GM12878 (cell line): ENCODE measurements at regions not wholly inside any gene's neighbourhood (a gene's known extent, or its start where the extent isn't known, plus 50 kb on each side); places are given as distances from the start of the nearest gene placed in this dataset.

Source experiments
- ATAC-seq: fragments of 200-7000 bp; cut with Tn5 transposase; 3 replicates; pipeline ENCODE4 v1.9.1; 2020; ENCODE audit warnings: mild to moderate bottlenecking, moderate library complexity
- BruUV-seq: library from RNA; stranded (reverse); fragments of 400-500 nt; replicated peaks from 2 replicates; lab custom pipeline; 2021; lab: Mats Ljungman, UMichigan
- CTCF ChIA-PET: fragments of 300-600 bp; sonication (Branson Sonifier 250); formaldehyde crosslinking; extraction: SDS; loops from one replicate; lab custom pipeline; 2021; ENCODE audit warnings: inconsistent platforms; lab: Yijun Ruan, JAX
- POLR2A ChIA-PET: fragments of 350-600 bp; formaldehyde crosslinking; extraction: SDS; loops from one replicate; lab custom pipeline; 2021; ENCODE audit warnings: inconsistent platforms; lab: Charles Lee
- RAD21 ChIA-PET: fragments of 300-600 bp; sonication (Branson Sonifier 250); formaldehyde crosslinking; loops from one replicate; lab custom pipeline; 2023; ENCODE audit warnings: antibody characterized with exemption; ENCODE audit not compliant: unreplicated experiment; lab: Charles Lee
- SMC1A ChIA-PET: fragments of 300-600 bp; sonication (Branson Sonifier 250); formaldehyde crosslinking; loops from one replicate; lab custom pipeline; 2023; ENCODE audit not compliant: unreplicated experiment, uncharacterized antibody; lab: Charles Lee
- DNase-seq: peaks from one replicate; pipeline ENCODE4 v3.0.0-alpha.2; 2011; ENCODE audit warnings: low read depth, low spot score
- FAIRE-seq: peaks from 3 replicates; lab custom pipeline; 2011; peaks lifted over from hg19 to GRCh38; lab: Jason Lieb, UNC
- H2AFZ ChIP-seq: 2 replicates; pipeline ENCODE4 v1.6.0; 2011; ENCODE audit warnings: low read depth, low read length, control low read depth; ENCODE audit not compliant: control insufficient read depth
- H3K27ac ChIP-seq: 2 replicates; pipeline ENCODE4 v1.5.1; 2011; ENCODE audit warnings: control low read depth; ENCODE audit not compliant: control insufficient read depth, insufficient read depth
- H3K27me3 ChIP-seq, 2 experiments: replicated peaks in 1 of 2; 2 replicates each; pipeline versions ENCODE4 v1.6.0 to v1.6.1; 2011; ENCODE audit warnings: low read length in 1 of 2; ENCODE audit not compliant: control insufficient read depth in 2 of 2, insufficient read depth in 2 of 2
- H3K36me3 ChIP-seq, 2 experiments: 2 replicates each; pipeline ENCODE4 v1.5.1; 2011; ENCODE audit warnings: low read length in 1 of 2; ENCODE audit not compliant: control insufficient read depth in 2 of 2, insufficient read depth in 2 of 2
- H3K4me1 ChIP-seq: 2 replicates; pipeline ENCODE4 v1.6.1; 2011; ENCODE audit warnings: mild to moderate bottlenecking, low read length, moderate library complexity, mixed read lengths; ENCODE audit not compliant: control insufficient read depth, insufficient read depth
- H3K4me2 ChIP-seq: 2 replicates; pipeline ENCODE4 v1.6.0; 2011; ENCODE audit warnings: control low read depth; ENCODE audit not compliant: control insufficient read depth, insufficient read depth
- H3K4me3 ChIP-seq: fragments of 200-600 bp; sonication (generic); 2 replicates; pipeline ENCODE4 v1.5.1; 2016
- H3K79me2 ChIP-seq: 2 replicates; pipeline ENCODE4 v1.6.0; 2011; ENCODE audit warnings: low read length; ENCODE audit not compliant: control insufficient read depth, insufficient read depth
- H3K9ac ChIP-seq: 2 replicates; pipeline ENCODE4 v1.8.0; 2011; ENCODE audit warnings: low read length, control low read depth, mixed read lengths; ENCODE audit not compliant: control insufficient read depth, insufficient read depth
- H3K9me3 ChIP-seq: replicated peaks from 3 replicates; pipeline ENCODE4 v1.5.1; 2011; ENCODE audit warnings: mild to moderate bottlenecking, low read length; ENCODE audit not compliant: control insufficient read depth, insufficient read depth
- H4K20me1 ChIP-seq: 2 replicates; pipeline ENCODE4 v1.6.0; 2011; ENCODE audit not compliant: control insufficient read depth, insufficient read depth
- ATF7 ChIP-seq: fragments of 450-650 bp; IDR thresholded peaks from 2 replicates; pipeline ENCODE4 v1.6.1; 2016; ENCODE audit warnings: low read depth, mild to moderate bottlenecking
- EGR1 ChIP-seq, 2 experiments: IDR thresholded peaks; 1 replicate in 1 of 2; 2 replicates in 1 of 2; pipeline ENCODE4 v1.6.1; 2011 to 2012; ENCODE audit warnings: low read depth in 2 of 2, low read length in 2 of 2, borderline replicate concordance in 1 of 2, mild to moderate bottlenecking in 1 of 2, moderate library complexity in 1 of 2
- IRF5 ChIP-seq: fragments of 450-650 bp; IDR thresholded peaks from 2 replicates; pipeline ENCODE4 v1.6.1; 2017; ENCODE audit warnings: borderline replicate concordance
- KDM1A ChIP-seq: fragments of 200-600 bp; sonication (generic); IDR thresholded peaks from 2 replicates; pipeline ENCODE4 v1.6.1; 2016; ENCODE audit warnings: borderline replicate concordance
- MTA3 ChIP-seq: IDR thresholded peaks from 2 replicates; pipeline ENCODE4 v1.6.1; 2012; ENCODE audit warnings: low read length, inconsistent platforms, borderline replicate concordance
- NFYA ChIP-seq: IDR thresholded peaks from 2 replicates; pipeline ENCODE4 v1.6.1; 2011; ENCODE audit warnings: low read depth, mild to moderate bottlenecking, low read length, improper control_type of control experiment, borderline replicate concordance
- POLR2A ChIP-seq: IDR thresholded peaks from 2 replicates; pipeline ENCODE4 v1.6.1; 2011; ENCODE audit warnings: low read depth, mild to moderate bottlenecking, low read length
- RCOR1 ChIP-seq: conservative IDR thresholded peaks from 2 replicates; pipeline ENCODE4 v1.6.1; 2012; ENCODE audit warnings: low read depth, low read length, improper control_type of control experiment
- RUNX3 ChIP-seq: IDR thresholded peaks from 2 replicates; pipeline ENCODE4 v1.6.1; 2012; ENCODE audit warnings: low read length, inconsistent platforms
- USF1 ChIP-seq: IDR thresholded peaks from 2 replicates; pipeline ENCODE4 v1.6.1; 2011; ENCODE audit warnings: borderline replicate concordance, low read depth, mild to moderate bottlenecking, moderate library complexity, mixed read lengths, low read length; ENCODE audit not compliant: insufficient read depth; ENCODE audit errors: extremely low read length
- WGBS: methylation state at CpG from one replicate; pipeline ENCODE4 v1.1.6; 2016; ENCODE audit warnings: low lambda C conversion rate; ENCODE audit not compliant: insufficient replicate concordance, insufficient coverage; ENCODE audit errors: missing lambda C conversion rate; 5-methylcytosine and 5-hydroxymethylcytosine counted together
- in situ Hi-C: fragments of 300-500 bp; cut with MboI; formaldehyde crosslinking; loops from 9 replicates; pipeline ENCODE4 v1.14.3; 2018; ENCODE audit warnings: mixed read lengths
- intact Hi-C: fragments of 100-400 bp; cut with micrococcal nuclease; formaldehyde crosslinking; loops from one replicate; pipeline ENCODE4 v1.14.2; 2022; ENCODE audit not compliant: unreplicated experiment
- TF ChIP-seq, protein P1 (sequence below): fragments of 450-650 bp; IDR thresholded peaks from 2 replicates; pipeline ENCODE4 v1.6.1; 2016; ENCODE audit warnings: mild to moderate bottlenecking
- TF ChIP-seq, protein P2 (sequence below): fragments of 450-650 bp; IDR thresholded peaks from 2 replicates; pipeline ENCODE4 v1.6.1; 2017; ENCODE audit warnings: low read depth, mild to moderate bottlenecking, moderate library complexity
- TF ChIP-seq, protein P3 (sequence below): fragments of 150-350 bp; IDR thresholded peaks from 2 replicates; pipeline ENCODE4 v1.6.1; 2016; ENCODE audit warnings: low read depth, low read length

- Histone ChIP-seq H4K20me1 (no peaks in the 10 kb centered on the region), H3K9me3 (no peaks in the 10 kb centered on the region; the same call in 2 of the 3 replicates), H3K9ac (no peak overlapping the region), H3K36me3 (no peaks in the 10 kb centered on the region), H3K4me3 (no peak overlapping the region), H3K4me2 (no peak overlapping the region), H3K27me3 (no peaks in the 10 kb centered on the region), H3K79me2 (no peaks in the 10 kb centered on the region), H3K4me1 (no peaks in the 10 kb centered on the region), H2AFZ (no peak overlapping the region), H3K27ac (no peak overlapping the region)
- WGBS: 0% methylated on average over 1 of the region's 1 CpG
- CTCF ChIA-PET: no interaction called here
- intact Hi-C loops (no loop called here), in situ Hi-C loops (no loop called here)
- SMC1A ChIA-PET: no interaction called here
- no peak for FAIRE-seq
- BruUV-seq: no TSS peak
- DNase-seq: no peak
- no peak for ATAC-seq
- RAD21 ChIA-PET: no interaction called here
- TF ChIP-seq, protein P1, sequence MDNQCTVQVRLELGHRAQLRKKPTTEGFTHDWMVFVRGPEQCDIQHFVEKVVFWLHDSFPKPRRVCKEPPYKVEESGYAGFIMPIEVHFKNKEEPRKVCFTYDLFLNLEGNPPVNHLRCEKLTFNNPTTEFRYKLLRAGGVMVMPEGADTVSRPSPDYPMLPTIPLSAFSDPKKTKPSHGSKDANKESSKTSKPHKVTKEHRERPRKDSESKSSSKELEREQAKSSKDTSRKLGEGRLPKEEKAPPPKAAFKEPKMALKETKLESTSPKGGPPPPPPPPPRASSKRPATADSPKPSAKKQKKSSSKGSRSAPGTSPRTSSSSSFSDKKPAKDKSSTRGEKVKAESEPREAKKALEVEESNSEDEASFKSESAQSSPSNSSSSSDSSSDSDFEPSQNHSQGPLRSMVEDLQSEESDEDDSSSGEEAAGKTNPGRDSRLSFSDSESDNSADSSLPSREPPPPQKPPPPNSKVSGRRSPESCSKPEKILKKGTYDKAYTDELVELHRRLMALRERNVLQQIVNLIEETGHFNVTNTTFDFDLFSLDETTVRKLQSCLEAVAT: no peak
- TF ChIP-seq IRF5: no peak
- TF ChIP-seq POLR2A: no peak
- TF ChIP-seq, protein P2, sequence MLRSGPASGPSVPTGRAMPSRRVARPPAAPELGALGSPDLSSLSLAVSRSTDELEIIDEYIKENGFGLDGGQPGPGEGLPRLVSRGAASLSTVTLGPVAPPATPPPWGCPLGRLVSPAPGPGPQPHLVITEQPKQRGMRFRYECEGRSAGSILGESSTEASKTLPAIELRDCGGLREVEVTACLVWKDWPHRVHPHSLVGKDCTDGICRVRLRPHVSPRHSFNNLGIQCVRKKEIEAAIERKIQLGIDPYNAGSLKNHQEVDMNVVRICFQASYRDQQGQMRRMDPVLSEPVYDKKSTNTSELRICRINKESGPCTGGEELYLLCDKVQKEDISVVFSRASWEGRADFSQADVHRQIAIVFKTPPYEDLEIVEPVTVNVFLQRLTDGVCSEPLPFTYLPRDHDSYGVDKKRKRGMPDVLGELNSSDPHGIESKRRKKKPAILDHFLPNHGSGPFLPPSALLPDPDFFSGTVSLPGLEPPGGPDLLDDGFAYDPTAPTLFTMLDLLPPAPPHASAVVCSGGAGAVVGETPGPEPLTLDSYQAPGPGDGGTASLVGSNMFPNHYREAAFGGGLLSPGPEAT: no peak
- TF ChIP-seq KDM1A: no peak
- TF ChIP-seq RUNX3: no peak
- TF ChIP-seq, protein P3, sequence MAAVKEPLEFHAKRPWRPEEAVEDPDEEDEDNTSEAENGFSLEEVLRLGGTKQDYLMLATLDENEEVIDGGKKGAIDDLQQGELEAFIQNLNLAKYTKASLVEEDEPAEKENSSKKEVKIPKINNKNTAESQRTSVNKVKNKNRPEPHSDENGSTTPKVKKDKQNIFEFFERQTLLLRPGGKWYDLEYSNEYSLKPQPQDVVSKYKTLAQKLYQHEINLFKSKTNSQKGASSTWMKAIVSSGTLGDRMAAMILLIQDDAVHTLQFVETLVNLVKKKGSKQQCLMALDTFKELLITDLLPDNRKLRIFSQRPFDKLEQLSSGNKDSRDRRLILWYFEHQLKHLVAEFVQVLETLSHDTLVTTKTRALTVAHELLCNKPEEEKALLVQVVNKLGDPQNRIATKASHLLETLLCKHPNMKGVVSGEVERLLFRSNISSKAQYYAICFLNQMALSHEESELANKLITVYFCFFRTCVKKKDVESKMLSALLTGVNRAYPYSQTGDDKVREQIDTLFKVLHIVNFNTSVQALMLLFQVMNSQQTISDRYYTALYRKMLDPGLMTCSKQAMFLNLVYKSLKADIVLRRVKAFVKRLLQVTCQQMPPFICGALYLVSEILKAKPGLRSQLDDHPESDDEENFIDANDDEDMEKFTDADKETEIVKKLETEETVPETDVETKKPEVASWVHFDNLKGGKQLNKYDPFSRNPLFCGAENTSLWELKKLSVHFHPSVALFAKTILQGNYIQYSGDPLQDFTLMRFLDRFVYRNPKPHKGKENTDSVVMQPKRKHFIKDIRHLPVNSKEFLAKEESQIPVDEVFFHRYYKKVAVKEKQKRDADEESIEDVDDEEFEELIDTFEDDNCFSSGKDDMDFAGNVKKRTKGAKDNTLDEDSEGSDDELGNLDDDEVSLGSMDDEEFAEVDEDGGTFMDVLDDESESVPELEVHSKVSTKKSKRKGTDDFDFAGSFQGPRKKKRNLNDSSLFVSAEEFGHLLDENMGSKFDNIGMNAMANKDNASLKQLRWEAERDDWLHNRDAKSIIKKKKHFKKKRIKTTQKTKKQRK: no peak
- no peak for TF ChIP-seq USF1
- no peak for TF ChIP-seq MTA3
- TF ChIP-seq ATF7: no peak
- no peak for TF ChIP-seq EGR1 (IDR thresholded peaks at IDR 0.05; ENCODE audit: borderline replicate concordance in 1 of 2, low read depth in 2 of 2, low read length in 2 of 2)
- no peak for TF ChIP-seq RCOR1
- no peak for TF ChIP-seq NFYA
- TF ChIP-seq, all 136 proteins: peak for 0
- POLR2A ChIA-PET: no interaction called here
These were observed 111.9 kb downstream of the MN1 start for GRCh38 chr22:27689664-27690063.
